GM23248 (cell line): ENCODE measurements at regions not wholly inside any gene's neighbourhood (a gene's known extent, or its start where the extent isn't known, plus 50 kb on each side); places are given as distances from the start of the nearest gene placed in this dataset.

Source experiments
- DNase-seq: peaks from one replicate; pipeline ENCODE4 v3.0.0-alpha.2; 2015
- H2AFZ ChIP-seq: fragments of 200-600 bp; sonication (generic); 2 replicates; pipeline ENCODE4 v1.6.1; 2016; ENCODE audit warnings: antibody characterized with exemption
- H3F3A ChIP-seq: fragments of 200-600 bp; sonication (generic); 2 replicates; pipeline ENCODE4 v1.6.1; 2016; ENCODE audit warnings: mild to moderate bottlenecking, antibody characterized with exemption, mixed run types; ENCODE audit not compliant: insufficient read depth
- H3K27ac ChIP-seq: fragments of 200-600 bp; sonication (generic); 2 replicates; pipeline ENCODE4 v1.5.1; 2016; ENCODE audit warnings: mild to moderate bottlenecking
- H3K27me3 ChIP-seq: fragments of 200-600 bp; sonication (generic); replicated peaks from 2 replicates; pipeline ENCODE4 v1.6.1; 2016; ENCODE audit warnings: mild to moderate bottlenecking; ENCODE audit not compliant: insufficient read depth
- H3K36me3 ChIP-seq: fragments of 200-600 bp; sonication (generic); 2 replicates; pipeline ENCODE4 v1.6.1; 2016; ENCODE audit warnings: low read depth, mild to moderate bottlenecking
- H3K4me1 ChIP-seq: fragments of 200-600 bp; sonication (generic); 2 replicates; pipeline ENCODE4 v1.6.1; 2016; ENCODE audit warnings: mild to moderate bottlenecking; ENCODE audit not compliant: insufficient read depth
- H3K4me2 ChIP-seq: fragments of 200-600 bp; sonication (generic); one replicate; pipeline ENCODE4 v1.6.1; 2016; ENCODE audit warnings: mild to moderate bottlenecking; ENCODE audit not compliant: unreplicated experiment
- H3K4me3 ChIP-seq: fragments of 200-600 bp; sonication (generic); 2 replicates; pipeline ENCODE4 v1.5.1; 2016; ENCODE audit warnings: mild to moderate bottlenecking
- H3K79me2 ChIP-seq: fragments of 200-600 bp; sonication (generic); 2 replicates; pipeline ENCODE4 v1.6.1; 2016; ENCODE audit warnings: mild to moderate bottlenecking; ENCODE audit not compliant: insufficient read depth
- H3K9ac ChIP-seq: fragments of 200-600 bp; sonication (generic); 2 replicates; pipeline ENCODE4 v1.6.1; 2016; ENCODE audit warnings: mild to moderate bottlenecking
- H3K9me2 ChIP-seq: fragments of 200-600 bp; sonication (generic); 2 replicates; pipeline ENCODE4 v1.6.1; 2016; ENCODE audit warnings: mixed run types, mild to moderate bottlenecking, moderate library complexity; ENCODE audit not compliant: insufficient read depth
- H3K9me3 ChIP-seq: fragments of 200-600 bp; sonication (generic); one replicate; pipeline ENCODE4 v1.6.1; 2017; ENCODE audit warnings: low read depth
- H4K20me1 ChIP-seq: fragments of 200-600 bp; sonication (generic); 2 replicates; pipeline ENCODE4 v1.6.0; 2016; ENCODE audit not compliant: insufficient read depth
- EZH2 ChIP-seq: fragments of 200-600 bp; sonication (generic); IDR thresholded peaks from 2 replicates; pipeline ENCODE4 v1.6.1; 2018; ENCODE audit warnings: antibody characterized with exemption, mild to moderate bottlenecking; ENCODE audit not compliant: insufficient read depth, poor library complexity, severe bottlenecking
- EZH2phosphoT487 ChIP-seq: fragments of 200-600 bp; sonication (generic); IDR thresholded peaks from 2 replicates; pipeline ENCODE4 v1.6.1; 2018; ENCODE audit warnings: antibody characterized with exemption, moderate library complexity, mild to moderate bottlenecking, low read depth; ENCODE audit not compliant: insufficient read depth
- WGBS, 2 experiments: methylation state at CpG; one replicate each; pipeline ENCODE4 v1.1.6; 2015 to 2017; ENCODE audit warnings: low lambda C conversion rate in 2 of 2, low coverage in 1 of 2; ENCODE audit errors: missing lambda C conversion rate in 2 of 2; 5-methylcytosine and 5-hydroxymethylcytosine counted together
- in situ Hi-C: fragments of 300-500 bp; cut with MboI; formaldehyde crosslinking; loops from 2 replicates; pipeline ENCODE4 v1.15.0; 2020

DNA sequence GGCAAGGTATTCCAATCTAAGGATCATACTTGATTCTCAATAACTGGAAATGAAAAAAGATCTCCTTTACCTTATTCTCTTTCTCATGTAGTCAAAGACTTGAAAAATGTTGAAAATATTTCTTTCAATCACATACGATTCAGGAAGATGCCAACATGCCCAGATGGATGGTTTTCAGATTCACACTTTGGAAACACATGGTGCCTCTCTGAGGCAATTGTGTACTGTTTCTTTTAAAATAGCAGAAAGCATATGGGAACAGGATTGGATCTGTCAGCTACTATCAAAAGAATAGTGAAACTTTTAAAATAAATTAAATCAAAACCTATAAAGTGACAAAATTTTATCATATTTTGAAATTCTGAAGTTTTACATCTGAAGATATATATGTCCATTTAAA is 222.4 kb downstream of the SPRY2 start:
- no peak overlapping the region for H3K9ac ChIP-seq
- no peaks in the 10 kb centered on the region for H4K20me1 ChIP-seq
- no peaks in the 10 kb centered on the region for H3K9me2 ChIP-seq
- 73 to 90% methylated on average over 1 of the region's 1 CpG for WGBS, 2 experiments
- DNase-seq = no peak
- no peaks in the 10 kb centered on the region for H3K79me2 ChIP-seq
- no peaks in the 10 kb centered on the region for H3K36me3 ChIP-seq
- no peaks in the 10 kb centered on the region for H3K27me3 ChIP-seq
- peaks cover 11% of the 10 kb centered on the region; the same call in 1 of the 2 replicates for H3F3A ChIP-seq
- no peak overlapping the region for H3K27ac ChIP-seq
- no peak overlapping the region for H3K4me3 ChIP-seq
- in situ Hi-C loops = no loop called here
- H2AFZ ChIP-seq = no peak overlapping the region
- TF ChIP-seq EZH2 = no peak
- no peak for TF ChIP-seq EZH2phosphoT487
- H3K4me2 ChIP-seq = no peak overlapping the region
- peaks cover 12% of the 10 kb centered on the region for H3K4me1 ChIP-seq
- no peaks in the 10 kb centered on the region for H3K9me3 ChIP-seq

DNA sequence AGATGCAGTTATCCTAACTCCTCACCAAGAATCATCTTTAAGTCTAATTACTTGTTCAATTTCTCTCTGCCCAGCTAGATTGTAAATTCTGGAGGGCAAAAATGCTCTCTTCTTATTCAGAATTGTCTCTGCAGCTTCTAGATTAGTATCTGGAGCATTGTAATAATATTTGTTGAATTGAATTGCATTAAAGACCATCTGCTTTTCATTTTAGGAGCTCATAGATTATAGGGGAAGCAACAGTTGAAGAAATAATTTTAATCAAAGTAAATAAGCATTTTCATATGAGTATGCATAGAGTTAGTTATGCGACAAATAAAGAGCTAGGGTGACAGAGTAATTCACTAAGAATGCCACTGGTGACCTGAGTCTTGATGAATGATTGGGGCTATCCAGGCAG is 222.8 kb downstream of the SPRY2 start:
- 40 to 53% methylated on average over 1 of the region's 1 CpG for WGBS, 2 experiments
- in situ Hi-C loops = no loop called here
- Histone ChIP-seq H3K36me3 (no peaks in the 10 kb centered on the region), H3K4me2 (no peak overlapping the region), H2AFZ (no peak overlapping the region), H3K9ac (no peak overlapping the region), H3F3A (peaks cover 11% of the 10 kb centered on the region; the same call in 1 of the 2 replicates), H3K79me2 (no peaks in the 10 kb centered on the region), H3K9me2 (no peaks in the 10 kb centered on the region), H3K4me3 (no peak overlapping the region), H3K9me3 (no peaks in the 10 kb centered on the region), H4K20me1 (no peaks in the 10 kb centered on the region), H3K27ac (no peak overlapping the region), H3K27me3 (no peaks in the 10 kb centered on the region), H3K4me1 (peaks cover 12% of the 10 kb centered on the region)
- DNase-seq = no peak
- TF ChIP-seq EZH2phosphoT487 (no peak), EZH2 (no peak)

DNA sequence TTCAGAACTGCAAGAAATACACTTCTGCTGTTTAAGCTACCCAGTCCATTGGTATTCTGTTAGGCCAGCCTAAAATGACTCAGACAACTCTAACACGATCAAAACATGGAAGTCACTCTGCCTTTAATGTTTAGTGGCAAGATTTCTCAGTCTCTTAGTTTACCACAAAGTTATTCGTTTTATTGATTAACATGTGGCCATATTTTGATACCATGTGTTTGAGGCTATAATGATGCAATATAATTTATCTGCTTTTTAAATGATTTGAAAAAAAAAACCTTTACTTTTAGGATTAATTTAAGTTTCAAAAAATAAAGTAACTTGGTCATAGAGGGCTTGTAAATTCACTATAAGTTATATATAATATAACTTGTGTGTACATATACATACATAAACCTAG is 223.4 kb downstream of the SPRY2 start:
- Histone ChIP-seq H2AFZ (no peak overlapping the region), H3K4me3 (no peak overlapping the region), H3K79me2 (no peaks in the 10 kb centered on the region), H3K4me2 (no peak overlapping the region), H3F3A (peaks cover 11% of the 10 kb centered on the region; the same call in 1 of the 2 replicates), H3K36me3 (no peaks in the 10 kb centered on the region), H3K9me3 (no peaks in the 10 kb centered on the region), H3K9ac (no peak overlapping the region), H3K27me3 (no peaks in the 10 kb centered on the region), H3K4me1 (peaks cover 12% of the 10 kb centered on the region), H3K27ac (no peak overlapping the region), H4K20me1 (no peaks in the 10 kb centered on the region), H3K9me2 (no peaks in the 10 kb centered on the region)
- TF ChIP-seq EZH2 = no peak
- in situ Hi-C loops = no loop called here
- no peak for DNase-seq
- 65 to 76% methylated on average over 2 of the region's 2 CpGs for WGBS, 2 experiments

DNA sequence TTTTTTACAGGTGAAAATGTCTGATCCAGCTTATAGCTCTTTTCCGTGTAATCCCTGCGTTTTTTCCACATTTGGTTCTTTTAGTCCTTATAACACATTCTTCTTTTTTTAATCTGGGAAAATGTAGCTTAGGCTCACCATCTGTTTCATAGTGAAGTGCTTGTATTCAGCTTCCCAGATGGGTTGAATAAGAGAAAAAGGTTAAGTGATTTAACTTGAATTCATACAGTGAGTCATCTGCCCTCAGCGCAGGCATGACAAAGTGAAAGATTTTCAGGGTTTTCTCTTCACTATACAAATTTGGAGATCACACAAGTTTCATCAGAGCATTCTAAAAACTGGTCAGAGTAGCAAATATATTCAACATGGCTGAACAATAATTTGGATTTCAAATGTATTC is 224.8 kb downstream of the SPRY2 start:
- Histone ChIP-seq H3K27me3 (no peaks in the 10 kb centered on the region), H3K4me2 (peak overlapping the region; percentile 49), H3K4me1 (peaks cover 12% of the 10 kb centered on the region), H3K36me3 (no peaks in the 10 kb centered on the region), H3K27ac (peak overlapping the region; percentile 36), H3K9ac (no peak overlapping the region), H3K4me3 (no peak overlapping the region), H4K20me1 (no peaks in the 10 kb centered on the region), H3K79me2 (no peaks in the 10 kb centered on the region), H3K9me3 (no peaks in the 10 kb centered on the region), H2AFZ (peak overlapping the region; percentile 50), H3F3A (peaks cover 11% of the 10 kb centered on the region; the same call in 1 of the 2 replicates), H3K9me2 (no peaks in the 10 kb centered on the region)
- TF ChIP-seq EZH2 (no peak), EZH2phosphoT487 (no peak)
- WGBS, 2 experiments = 28 to 49% methylated on average over 3 of the region's 3 CpGs
- DNase-seq = peak; percentile 87
- in situ Hi-C loops = no loop called here

DNA sequence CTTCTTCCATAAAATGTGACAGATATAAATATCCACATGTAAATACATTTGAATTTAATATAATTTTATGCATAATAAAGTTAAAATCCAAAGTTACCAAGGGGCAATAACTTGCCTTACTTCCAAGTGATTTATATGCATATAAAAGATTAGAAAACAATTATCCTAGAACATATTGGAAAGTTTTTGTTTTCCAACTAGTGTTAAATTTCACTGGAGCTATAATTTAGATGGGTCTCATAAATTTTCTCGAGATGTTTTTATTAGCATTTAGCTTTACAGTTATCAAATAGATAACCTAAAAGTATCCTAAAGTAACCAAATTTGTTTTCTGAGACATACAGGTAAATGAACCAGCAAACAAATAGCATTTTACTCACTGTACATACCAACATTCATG is 225.3 kb downstream of the SPRY2 start:
- DNase-seq = no peak
- Histone ChIP-seq H3K9me2 (no peaks in the 10 kb centered on the region), H3K27me3 (no peaks in the 10 kb centered on the region), H3K4me2 (peak overlapping the region; percentile 49), H3K4me1 (peaks cover 12% of the 10 kb centered on the region), H3K9ac (no peak overlapping the region), H3F3A (peaks cover 11% of the 10 kb centered on the region; the same call in 1 of the 2 replicates), H3K9me3 (no peaks in the 10 kb centered on the region), H3K27ac (peak overlapping the region; percentile 36; the same call in 1 of the 2 replicates), H3K36me3 (no peaks in the 10 kb centered on the region), H3K4me3 (no peak overlapping the region), H2AFZ (no peak overlapping the region), H4K20me1 (no peaks in the 10 kb centered on the region), H3K79me2 (no peaks in the 10 kb centered on the region)
- no peak for TF ChIP-seq EZH2
- TF ChIP-seq EZH2phosphoT487 = no peak
- in situ Hi-C loops = no loop called here
- WGBS, 2 experiments = 58% methylated on average over 1 of the region's 1 CpG
